ENCODE measurements at regions not wholly inside any gene's neighbourhood (a gene's known extent, or its start where the extent isn't known, plus 50 kb on each side); places are given as distances from the start of the nearest gene placed in this dataset.

GRCh38 chr12:76664731-76665130, 99.2 kb upstream of the ZDHHC17 start:
- no peak for TF ChIP-seq CTCF (IDR thresholded peaks at IDR 0.05)
- no peak for TF ChIP-seq POLR2A (IDR thresholded peaks at IDR 0.05)

Data from testis (tissue), 2 donors.